Bronchial epithelial cell (primary cell): ENCODE measurements at regions not wholly inside any gene's neighbourhood (a gene's known extent, or its start where the extent isn't known, plus 50 kb on each side); places are given as distances from the start of the nearest gene placed in this dataset.
"Not testable (repeated sequence)": the region's sequence is repeated elsewhere in the genome, so short reads cannot be mapped to it uniquely, and the experiment has no call there.

ENCODE experiments used
- DNase-seq: peaks from one replicate; pipeline ENCODE4 v3.0.0-alpha.2; 2010; ENCODE audit warnings: low read depth
- FAIRE-seq: peaks from 2 replicates; lab custom pipeline; 2011; peaks lifted over from hg19 to GRCh38; lab: Jason Lieb, UNC
- H3K27me3 ChIP-seq: 2 replicates; pipeline ENCODE4 v1.5.1; 2011; ENCODE audit warnings: low read length; ENCODE audit not compliant: control insufficient read depth, insufficient read depth
- H3K36me3 ChIP-seq: 2 replicates; pipeline ENCODE4 v1.5.1; 2011; ENCODE audit warnings: low read length; ENCODE audit not compliant: control insufficient read depth, insufficient read depth
- H3K4me3 ChIP-seq: 2 replicates; pipeline ENCODE4 v1.5.1; 2011; ENCODE audit warnings: mild to moderate bottlenecking, low read depth, low read length, control low read depth
- CTCF ChIP-seq: IDR thresholded peaks from 2 replicates; pipeline ENCODE4 v1.5.1; 2011; ENCODE audit warnings: mild to moderate bottlenecking, moderate library complexity, low read length, control low read depth, inconsistent platforms; ENCODE audit not compliant: insufficient read depth, severe bottlenecking

DNA sequence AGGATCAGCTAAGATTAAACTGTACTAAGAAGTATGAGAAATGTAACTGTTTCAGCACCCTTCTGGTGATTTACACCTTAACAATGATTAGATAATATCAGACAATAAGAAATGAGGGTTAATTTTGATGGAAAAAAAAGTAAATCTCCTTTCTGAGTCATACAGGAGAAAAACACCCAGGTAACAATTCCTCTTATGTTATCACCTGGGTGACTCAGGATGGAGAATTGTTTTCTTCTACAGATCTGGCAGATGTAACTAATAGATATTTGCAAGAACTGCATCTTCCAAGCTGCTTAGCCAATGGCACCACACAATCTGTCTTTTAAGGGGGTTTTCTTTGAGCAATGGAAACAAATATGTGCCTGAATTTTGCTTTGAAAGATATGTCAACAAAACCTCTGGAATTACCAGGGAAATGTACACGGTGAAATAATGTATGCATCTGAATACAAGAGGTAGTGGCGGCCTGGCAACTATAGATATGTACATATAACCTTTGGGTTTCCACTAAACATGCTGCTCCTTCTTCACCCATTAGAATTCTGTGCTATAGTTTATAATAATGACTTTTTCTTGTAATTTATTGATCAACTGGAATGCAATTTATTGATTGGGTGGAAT, 407.9 kb downstream of the CPS1 start:
- DNase-seq (peak; percentile 42), FAIRE-seq (no peak)
- Histone ChIP-seq H3K4me3 (no peak overlapping the region), H3K27me3 (no peaks in the 10 kb centered on the region), H3K36me3 (no peaks in the 10 kb centered on the region)
- no peak for TF ChIP-seq CTCF

- Histone ChIP-seq H3K4me3 (no peak overlapping the region), H3K36me3 (no peaks in the 10 kb centered on the region), H3K27me3 (no peaks in the 10 kb centered on the region)
- DNase-seq, result peak; percentile 42
- no peak for FAIRE-seq
- no peak for TF ChIP-seq CTCF
Observed at GRCh38 chr2:210965472-210965871, 409.1 kb downstream of the CPS1 start.

- FAIRE-seq (no peak), DNase-seq (no peak)
- no peaks in the 10 kb centered on the region for H3K36me3 ChIP-seq
- no peak for TF ChIP-seq CTCF
- H3K27me3 ChIP-seq, result no peaks in the 10 kb centered on the region
- H3K4me3 ChIP-seq, result no peak overlapping the region
Observed at GRCh38 chr2:210966330-210966729, 409.9 kb downstream of the CPS1 start.

GRCh38 chr2:210971431-210971830, 415.0 kb downstream of the CPS1 start:
- FAIRE-seq (no peak), DNase-seq (no peak)
- TF ChIP-seq CTCF, result no peak
- Histone ChIP-seq H3K4me3 (no peak overlapping the region), H3K36me3 (no peaks in the 10 kb centered on the region), H3K27me3 (no peaks in the 10 kb centered on the region)

DNA sequence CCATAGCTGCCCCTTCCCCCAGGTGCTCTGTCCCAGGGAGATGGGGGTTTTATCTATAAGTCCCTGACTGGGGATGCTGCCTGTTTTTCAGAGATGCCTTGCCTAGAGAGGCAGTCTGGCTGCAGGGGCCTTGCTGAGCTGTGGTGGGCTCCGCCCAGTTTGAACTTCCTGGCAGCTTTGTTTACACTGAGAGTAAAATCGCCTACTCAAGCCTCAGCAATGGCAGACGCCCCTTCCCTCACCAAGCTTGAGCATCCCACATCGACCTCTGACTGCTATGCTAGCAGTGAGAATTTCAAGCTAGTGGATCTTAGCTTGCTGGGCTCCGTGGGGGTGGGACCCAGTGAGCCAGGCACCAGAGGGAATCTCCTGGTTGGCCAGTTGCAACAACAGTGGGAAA, 430.4 kb downstream of the CPS1 start:
- not testable (repeated sequence) for FAIRE-seq, H3K4me3 ChIP-seq, DNase-seq, H3K36me3 ChIP-seq, H3K27me3 ChIP-seq

DNA sequence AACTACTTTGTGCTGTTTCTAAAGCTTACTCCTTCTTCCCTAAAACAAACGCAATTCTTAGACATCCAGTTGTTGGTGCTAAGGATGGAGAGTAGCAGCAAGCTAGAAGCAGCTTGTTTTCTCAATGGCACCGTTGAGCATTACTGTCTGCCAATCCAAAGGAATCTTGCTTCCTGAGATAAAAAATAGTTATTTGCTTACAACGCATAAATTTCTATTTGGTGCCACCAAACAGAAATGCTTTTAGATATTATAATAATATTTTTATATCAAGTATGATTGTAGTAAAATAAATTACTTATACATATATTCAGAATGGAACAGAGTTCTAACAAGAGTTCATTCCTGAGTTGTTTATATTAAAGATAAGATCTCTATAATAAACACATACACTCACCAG, 434.7 kb downstream of the CPS1 start:
- H3K36me3 ChIP-seq, result no peaks in the 10 kb centered on the region
- H3K4me3 ChIP-seq, result no peak overlapping the region
- no peak for TF ChIP-seq CTCF
- no peak for FAIRE-seq
- no peaks in the 10 kb centered on the region for H3K27me3 ChIP-seq
- DNase-seq, result no peak
